A673 (cell line): ENCODE measurements at regions not wholly inside any gene's neighbourhood (a gene's known extent, or its start where the extent isn't known, plus 50 kb on each side); places are given as distances from the start of the nearest gene placed in this dataset.

Experiments used
- BruUV-seq: library from RNA; stranded (reverse); fragments of 400-500 nt; replicated peaks from 2 replicates; lab custom pipeline; 2021; lab: Mats Ljungman, UMichigan
- CTCF ChIA-PET: fragments of 300-600 bp; sonication (Branson Sonifier 250); formaldehyde crosslinking; loops from one replicate; lab custom pipeline; 2022; ENCODE audit warnings: antibody characterized with exemption; lab: Charles Lee
- POLR2A ChIA-PET: fragments of 300-600 bp; sonication (Branson Sonifier 250); formaldehyde crosslinking; loops from one replicate; lab custom pipeline; 2022; ENCODE audit warnings: antibody characterized with exemption; ENCODE audit not compliant: low non-redundant PET; lab: Charles Lee
- DNase-seq: peaks from one replicate; pipeline ENCODE4 v3.0.0-alpha.2; 2015; ENCODE audit warnings: low spot score
- H3K27ac ChIP-seq: fragments of 200-600 bp; sonication (generic); 2 replicates; pipeline ENCODE4 v1.5.1; 2016; ENCODE audit warnings: mixed run types, low read depth, mild to moderate bottlenecking, mixed read lengths, antibody characterized with exemption, low read length; ENCODE audit not compliant: poor library complexity, severe bottlenecking
- H3K27me3 ChIP-seq: fragments of 200-600 bp; sonication (generic); replicated peaks from 2 replicates; pipeline ENCODE4 v1.6.1; 2017; ENCODE audit warnings: mixed run types, low read depth, mild to moderate bottlenecking, mixed read lengths, antibody characterized with exemption, low read length; ENCODE audit not compliant: insufficient read depth, poor library complexity
- H3K36me3 ChIP-seq: fragments of 200-600 bp; sonication (generic); 2 replicates; pipeline ENCODE4 v1.6.1; 2016; ENCODE audit warnings: mixed run types, mild to moderate bottlenecking, mixed read lengths, antibody characterized with exemption, low read length; ENCODE audit not compliant: insufficient read depth, poor library complexity, severe bottlenecking
- H3K4me1 ChIP-seq: fragments of 200-600 bp; sonication (generic); 2 replicates; pipeline ENCODE4 v1.6.1; 2017; ENCODE audit warnings: mixed run types, mild to moderate bottlenecking, mixed read lengths, antibody characterized with exemption, low read length; ENCODE audit not compliant: insufficient read depth, poor library complexity, severe bottlenecking
- H3K4me3 ChIP-seq: fragments of 200-600 bp; sonication (generic); 2 replicates; pipeline ENCODE4 v1.5.1; 2016; ENCODE audit warnings: low read depth, mixed run types, mild to moderate bottlenecking, mixed read lengths, low read length; ENCODE audit not compliant: poor library complexity, severe bottlenecking
- H3K9me3 ChIP-seq: fragments of 200-600 bp; sonication (generic); 2 replicates; pipeline ENCODE4 v1.6.1; 2016; ENCODE audit warnings: mixed run types, low read depth, mild to moderate bottlenecking, mixed read lengths, antibody characterized with exemption, low read length; ENCODE audit not compliant: poor library complexity, severe bottlenecking
- EZH2 ChIP-seq: fragments of 200-600 bp; sonication (generic); IDR thresholded peaks from 2 replicates; pipeline ENCODE4 v1.6.1; 2017; ENCODE audit warnings: borderline replicate concordance, low read depth, mild to moderate bottlenecking, mixed read lengths, antibody characterized with exemption, low read length; ENCODE audit not compliant: poor library complexity, severe bottlenecking
- intact Hi-C: fragments of 100-400 bp; cut with micrococcal nuclease; formaldehyde crosslinking; loops from one replicate; pipeline ENCODE4 v1.10.0; 2022; ENCODE audit not compliant: unreplicated experiment
- TF ChIP-seq, protein P1 (sequence below): fragments of 300-800, 200-600 bp; sonication (generic); conservative IDR thresholded peaks from 2 replicates; pipeline ENCODE4 v1.5.1; 2017; ENCODE audit warnings: low read depth, mild to moderate bottlenecking, antibody characterized with exemption, low read length, moderate library complexity, mixed read lengths

DNA sequence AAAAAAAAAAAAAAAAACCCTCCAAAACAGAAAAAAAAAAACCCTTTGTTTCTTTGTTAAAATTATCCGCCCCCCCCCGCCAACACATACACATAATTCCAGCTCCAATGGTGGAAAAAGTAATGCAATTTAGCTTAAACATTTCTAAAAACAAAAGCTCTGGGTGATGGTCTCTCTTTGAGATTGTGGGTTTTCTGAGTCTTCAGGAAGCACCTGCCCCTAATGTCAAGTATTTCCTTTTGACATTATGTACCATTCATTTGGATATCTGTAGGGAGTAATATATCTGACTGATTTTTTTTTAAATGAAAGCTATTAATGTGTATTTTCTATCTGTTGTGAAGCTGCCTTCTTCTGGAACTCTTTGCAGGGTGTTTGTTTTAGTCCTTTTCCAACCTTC is 389.7 kb downstream of the TAF11L14 start:
- H3K4me3 ChIP-seq = no peak overlapping the region
- CTCF ChIA-PET = no interaction called here
- no TSS peak for BruUV-seq
- intact Hi-C loops = no loop called here
- no peaks in the 10 kb centered on the region for H3K9me3 ChIP-seq
- POLR2A ChIA-PET = no interaction called here
- no peaks in the 10 kb centered on the region for H3K27me3 ChIP-seq
- no peaks in the 10 kb centered on the region for H3K36me3 ChIP-seq
- no peaks in the 10 kb centered on the region for H3K4me1 ChIP-seq
- no peak overlapping the region for H3K27ac ChIP-seq
- DNase-seq = no peak
- TF ChIP-seq, protein P1, sequence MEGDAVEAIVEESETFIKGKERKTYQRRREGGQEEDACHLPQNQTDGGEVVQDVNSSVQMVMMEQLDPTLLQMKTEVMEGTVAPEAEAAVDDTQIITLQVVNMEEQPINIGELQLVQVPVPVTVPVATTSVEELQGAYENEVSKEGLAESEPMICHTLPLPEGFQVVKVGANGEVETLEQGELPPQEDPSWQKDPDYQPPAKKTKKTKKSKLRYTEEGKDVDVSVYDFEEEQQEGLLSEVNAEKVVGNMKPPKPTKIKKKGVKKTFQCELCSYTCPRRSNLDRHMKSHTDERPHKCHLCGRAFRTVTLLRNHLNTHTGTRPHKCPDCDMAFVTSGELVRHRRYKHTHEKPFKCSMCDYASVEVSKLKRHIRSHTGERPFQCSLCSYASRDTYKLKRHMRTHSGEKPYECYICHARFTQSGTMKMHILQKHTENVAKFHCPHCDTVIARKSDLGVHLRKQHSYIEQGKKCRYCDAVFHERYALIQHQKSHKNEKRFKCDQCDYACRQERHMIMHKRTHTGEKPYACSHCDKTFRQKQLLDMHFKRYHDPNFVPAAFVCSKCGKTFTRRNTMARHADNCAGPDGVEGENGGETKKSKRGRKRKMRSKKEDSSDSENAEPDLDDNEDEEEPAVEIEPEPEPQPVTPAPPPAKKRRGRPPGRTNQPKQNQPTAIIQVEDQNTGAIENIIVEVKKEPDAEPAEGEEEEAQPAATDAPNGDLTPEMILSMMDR = no peak
- TF ChIP-seq EZH2 = no peak

DNA sequence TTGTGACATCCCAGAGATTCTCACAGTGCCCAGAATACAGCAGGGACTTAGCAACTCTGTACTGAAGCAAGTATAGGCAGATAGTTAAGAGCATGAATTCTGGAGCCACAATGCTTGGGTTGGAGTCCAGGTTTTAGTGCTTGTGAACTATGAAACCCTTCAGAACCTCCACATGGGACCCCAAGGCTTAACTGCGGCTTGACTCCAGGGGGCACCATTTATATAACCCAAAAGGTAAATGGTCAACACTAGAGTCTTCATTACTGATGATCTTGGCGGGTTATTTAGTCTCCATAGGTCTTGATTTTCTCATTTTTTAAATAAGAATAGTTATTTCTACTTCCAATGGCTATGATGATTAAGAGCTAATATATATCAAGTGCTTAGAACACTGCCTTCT is 390.3 kb downstream of the TAF11L14 start:
- POLR2A ChIA-PET = no interaction called here
- Histone ChIP-seq H3K27ac (no peak overlapping the region), H3K36me3 (no peaks in the 10 kb centered on the region), H3K27me3 (no peaks in the 10 kb centered on the region), H3K4me1 (no peaks in the 10 kb centered on the region), H3K4me3 (no peak overlapping the region), H3K9me3 (no peaks in the 10 kb centered on the region)
- BruUV-seq = no TSS peak
- TF ChIP-seq EZH2 = no peak
- TF ChIP-seq, protein P1 = no peak
- intact Hi-C loops = no loop called here
- CTCF ChIA-PET = no interaction called here
- no peak for DNase-seq

GRCh38 chr5:18027241-18027867 is 393.1 kb downstream of the TAF11L14 start:
- no peak for TF ChIP-seq EZH2
- TF ChIP-seq, protein P1 = no peak
- no TSS peak for BruUV-seq
- H3K36me3 ChIP-seq = no peaks in the 10 kb centered on the region
- H3K27ac ChIP-seq = no peak overlapping the region
- POLR2A ChIA-PET = no interaction called here
- H3K4me1 ChIP-seq = no peaks in the 10 kb centered on the region
- CTCF ChIA-PET = no interaction called here
- intact Hi-C loops = no loop called here
- DNase-seq = no peak
- H3K27me3 ChIP-seq = no peaks in the 10 kb centered on the region
- no peaks in the 10 kb centered on the region for H3K9me3 ChIP-seq
- no peak overlapping the region for H3K4me3 ChIP-seq
